ENCODE measurements at regions not wholly inside any gene's neighbourhood (a gene's known extent, or its start where the extent isn't known, plus 50 kb on each side); places are given as distances from the start of the nearest gene placed in this dataset.
"Not testable (repeated sequence)": the region's sequence is repeated elsewhere in the genome, so short reads cannot be mapped to it uniquely, and the experiment has no call there.

GRCh38 chr22:23437107-23437395 lies 143.0 kb downstream of the IGLL1 start:
- H3K9ac ChIP-seq (ENCODE audit: low read depth, low read length); POLR2A ChIA-PET (ENCODE audit: unreplicated experiment); H3K4me2 ChIP-seq (ENCODE audit: low read depth, low read length); H2AK9ac ChIP-seq (replicated peaks; ENCODE audit: low read depth, low read length, poor library complexity); H3K9me1 ChIP-seq (ENCODE audit: insufficient read depth, low read length); CTCF ChIA-PET; H4K5ac ChIP-seq (ENCODE audit: low read depth, low read length); H2AK5ac ChIP-seq (ENCODE audit: low read depth, low read length); H3K9me3 ChIP-seq (ENCODE audit: control insufficient read depth, insufficient read depth, low read length); H2AFZ ChIP-seq (replicated peaks; ENCODE audit: low read length, poor library complexity); intact Hi-C loops (cut with micrococcal nuclease); H3K27me3 ChIP-seq (ENCODE audit: control insufficient read depth, insufficient read depth, low read length); H2BK5ac ChIP-seq (ENCODE audit: low read depth, low read length, poor library complexity, severe bottlenecking); H3K23ac ChIP-seq (ENCODE audit: low read depth, low read length); H3K79me1 ChIP-seq (ENCODE audit: low read depth in 1 of 2, low read length in 2 of 2); ATAC-seq (ENCODE audit: low read depth); H3K4me3 ChIP-seq (ENCODE audit: insufficient read depth, low read depth, low read length); H3K18ac ChIP-seq (ENCODE audit: low read depth, low read length); H3K36me3 ChIP-seq (ENCODE audit: control insufficient read depth, insufficient read depth, low read length); DNase-seq; BruUV-seq (replicated peaks); H3K56ac ChIP-seq (ENCODE audit: extremely low read depth, insufficient read depth, low read length); H2BK15ac ChIP-seq (ENCODE audit: low read depth, low read length); dilution Hi-C loops (cut with HindIII; ENCODE audit: low sequenced_read_pairs, unreplicated experiment); in situ Hi-C loops (cut with MboI; ENCODE audit: low sequenced_read_pairs); H2BK20ac ChIP-seq (ENCODE audit: low read depth, low read length); H3K14ac ChIP-seq (replicated peaks; ENCODE audit: low read depth, low read length); H4K8ac ChIP-seq (ENCODE audit: low read depth in 2 of 2, low read length in 2 of 2); H3K27ac ChIP-seq (ENCODE audit: insufficient read depth, low read length); H3K4me1 ChIP-seq (ENCODE audit: control insufficient read depth, insufficient read depth, low read length); H4K20me1 ChIP-seq (ENCODE audit: insufficient read depth, low read length); H4K91ac ChIP-seq (ENCODE audit: insufficient read depth, low read depth, low read length); H2BK120ac ChIP-seq (ENCODE audit: low read depth, low read length); H3K4ac ChIP-seq (ENCODE audit: low read depth, low read length): not testable (repeated sequence)
- WGBS, 2 experiments (ENCODE audit: extremely low coverage in 2 of 2, insufficient read length in 1 of 2), result no CpG with 5 or more reads among the region's 7 CpGs

- H3K14ac ChIP-seq (replicated peaks; ENCODE audit: low read depth, low read length); H2BK20ac ChIP-seq (ENCODE audit: low read depth, low read length); BruUV-seq (replicated peaks); H3K4me1 ChIP-seq (ENCODE audit: control insufficient read depth, insufficient read depth, low read length); H3K23ac ChIP-seq (ENCODE audit: low read depth, low read length); CTCF ChIA-PET; DNase-seq; POLR2A ChIA-PET (ENCODE audit: unreplicated experiment); H3K9me3 ChIP-seq (ENCODE audit: control insufficient read depth, insufficient read depth, low read length); H2BK120ac ChIP-seq (ENCODE audit: low read depth, low read length); H4K5ac ChIP-seq (ENCODE audit: low read depth, low read length); dilution Hi-C loops (cut with HindIII; ENCODE audit: low sequenced_read_pairs, unreplicated experiment); H4K8ac ChIP-seq (ENCODE audit: low read depth in 2 of 2, low read length in 2 of 2); H3K4ac ChIP-seq (ENCODE audit: low read depth, low read length); intact Hi-C loops (cut with micrococcal nuclease); in situ Hi-C loops (cut with MboI; ENCODE audit: low sequenced_read_pairs); H2BK15ac ChIP-seq (ENCODE audit: low read depth, low read length); H4K20me1 ChIP-seq (ENCODE audit: insufficient read depth, low read length); H3K9me1 ChIP-seq (ENCODE audit: insufficient read depth, low read length); H2AK5ac ChIP-seq (ENCODE audit: low read depth, low read length); ATAC-seq (ENCODE audit: low read depth); H2AFZ ChIP-seq (replicated peaks; ENCODE audit: low read length, poor library complexity); H4K91ac ChIP-seq (ENCODE audit: insufficient read depth, low read depth, low read length); H2BK5ac ChIP-seq (ENCODE audit: low read depth, low read length, poor library complexity, severe bottlenecking); H3K79me1 ChIP-seq (ENCODE audit: low read depth in 1 of 2, low read length in 2 of 2); H3K27me3 ChIP-seq (ENCODE audit: control insufficient read depth, insufficient read depth, low read length); H3K36me3 ChIP-seq (ENCODE audit: control insufficient read depth, insufficient read depth, low read length); H3K27ac ChIP-seq (ENCODE audit: insufficient read depth, low read length); H3K4me3 ChIP-seq (ENCODE audit: insufficient read depth, low read depth, low read length); H3K56ac ChIP-seq (ENCODE audit: extremely low read depth, insufficient read depth, low read length); H2AK9ac ChIP-seq (replicated peaks; ENCODE audit: low read depth, low read length, poor library complexity); H3K4me2 ChIP-seq (ENCODE audit: low read depth, low read length); H3K9ac ChIP-seq (ENCODE audit: low read depth, low read length); H3K18ac ChIP-seq (ENCODE audit: low read depth, low read length): not testable (repeated sequence)
- WGBS, 2 experiments (ENCODE audit: extremely low coverage in 2 of 2, insufficient read length in 1 of 2), result 91% methylated on average over 4 of the region's 23 CpGs; no CpG with 5 or more reads in 1 of the 2 experiments
Measured at GRCh38 chr22:23436354-23437106, 143.6 kb downstream of the IGLL1 start.

Data from IMR-90 (cell line).